ENCODE measurements at regions not wholly inside any gene's neighbourhood (a gene's known extent, or its start where the extent isn't known, plus 50 kb on each side); places are given as distances from the start of the nearest gene placed in this dataset.

DNA sequence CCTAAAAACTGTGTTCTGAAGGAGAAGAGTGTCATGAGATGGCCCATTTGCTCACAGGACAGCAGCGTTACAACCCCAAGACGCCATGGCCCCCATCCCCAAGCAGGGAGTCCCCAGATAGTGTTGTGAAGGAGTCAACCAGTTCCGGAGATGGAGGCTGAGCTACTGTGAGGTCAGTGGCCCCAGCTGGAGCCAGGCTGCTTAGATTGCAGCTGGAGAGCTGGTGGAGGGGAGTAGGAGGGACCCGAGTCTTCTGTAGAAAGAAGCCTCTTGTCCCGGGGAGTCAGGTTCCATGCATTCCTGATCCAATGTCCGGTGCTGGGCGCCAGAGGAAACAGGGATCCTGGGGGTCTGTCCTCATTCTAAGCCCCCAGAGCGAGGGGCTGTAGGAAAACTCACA lies 93.5 kb upstream of the SIM2 start:
- Mint-ChIP-seq H3K27ac (ENCODE audit: unreplicated experiment) (no peak overlapping the region), H3K27me3 (ENCODE audit: insufficient read depth, unreplicated experiment) (peaks cover 3% of the 10 kb centered on the region), H3K4me1 (ENCODE audit: low read depth, unreplicated experiment) (no peaks in the 10 kb centered on the region), H3K4me3 (ENCODE audit: unreplicated experiment) (no peak overlapping the region), H3K36me3 (ENCODE audit: insufficient read depth, unreplicated experiment) (no peaks in the 10 kb centered on the region), H3K9me3 (ENCODE audit: unreplicated experiment) (peaks cover 9% of the 10 kb centered on the region)
- no peak overlapping the region for H3K4me3 ChIP-seq (ENCODE audit: low read depth, low read length)
- no peaks in the 10 kb centered on the region for H3K27me3 ChIP-seq (replicated peaks; ENCODE audit: control insufficient read depth, insufficient read depth, low read length)
- H3K36me3 ChIP-seq (ENCODE audit: control insufficient read depth, insufficient read depth, low read length) = no peaks in the 10 kb centered on the region
- no peak for DNase-seq
- BruUV-seq (replicated peaks) = no TSS peak
- H3K9me3 ChIP-seq = no peaks in the 10 kb centered on the region
- POLR2A ChIA-PET = no interaction called here
- CTCF ChIA-PET = no interaction called here
- TF ChIP-seq, protein P1, sequence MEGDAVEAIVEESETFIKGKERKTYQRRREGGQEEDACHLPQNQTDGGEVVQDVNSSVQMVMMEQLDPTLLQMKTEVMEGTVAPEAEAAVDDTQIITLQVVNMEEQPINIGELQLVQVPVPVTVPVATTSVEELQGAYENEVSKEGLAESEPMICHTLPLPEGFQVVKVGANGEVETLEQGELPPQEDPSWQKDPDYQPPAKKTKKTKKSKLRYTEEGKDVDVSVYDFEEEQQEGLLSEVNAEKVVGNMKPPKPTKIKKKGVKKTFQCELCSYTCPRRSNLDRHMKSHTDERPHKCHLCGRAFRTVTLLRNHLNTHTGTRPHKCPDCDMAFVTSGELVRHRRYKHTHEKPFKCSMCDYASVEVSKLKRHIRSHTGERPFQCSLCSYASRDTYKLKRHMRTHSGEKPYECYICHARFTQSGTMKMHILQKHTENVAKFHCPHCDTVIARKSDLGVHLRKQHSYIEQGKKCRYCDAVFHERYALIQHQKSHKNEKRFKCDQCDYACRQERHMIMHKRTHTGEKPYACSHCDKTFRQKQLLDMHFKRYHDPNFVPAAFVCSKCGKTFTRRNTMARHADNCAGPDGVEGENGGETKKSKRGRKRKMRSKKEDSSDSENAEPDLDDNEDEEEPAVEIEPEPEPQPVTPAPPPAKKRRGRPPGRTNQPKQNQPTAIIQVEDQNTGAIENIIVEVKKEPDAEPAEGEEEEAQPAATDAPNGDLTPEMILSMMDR (IDR thresholded peaks at IDR 0.05; ENCODE audit: insufficient read depth in 1 of 2, low read depth in 1 of 2, low read length in 1 of 2, severe bottlenecking in 1 of 2, unreplicated experiment in 1 of 2) = no peak
- no peaks in the 10 kb centered on the region for H3K4me1 ChIP-seq
- intact Hi-C loops (cut with micrococcal nuclease; ENCODE audit: unreplicated experiment) = no loop called here

DNA sequence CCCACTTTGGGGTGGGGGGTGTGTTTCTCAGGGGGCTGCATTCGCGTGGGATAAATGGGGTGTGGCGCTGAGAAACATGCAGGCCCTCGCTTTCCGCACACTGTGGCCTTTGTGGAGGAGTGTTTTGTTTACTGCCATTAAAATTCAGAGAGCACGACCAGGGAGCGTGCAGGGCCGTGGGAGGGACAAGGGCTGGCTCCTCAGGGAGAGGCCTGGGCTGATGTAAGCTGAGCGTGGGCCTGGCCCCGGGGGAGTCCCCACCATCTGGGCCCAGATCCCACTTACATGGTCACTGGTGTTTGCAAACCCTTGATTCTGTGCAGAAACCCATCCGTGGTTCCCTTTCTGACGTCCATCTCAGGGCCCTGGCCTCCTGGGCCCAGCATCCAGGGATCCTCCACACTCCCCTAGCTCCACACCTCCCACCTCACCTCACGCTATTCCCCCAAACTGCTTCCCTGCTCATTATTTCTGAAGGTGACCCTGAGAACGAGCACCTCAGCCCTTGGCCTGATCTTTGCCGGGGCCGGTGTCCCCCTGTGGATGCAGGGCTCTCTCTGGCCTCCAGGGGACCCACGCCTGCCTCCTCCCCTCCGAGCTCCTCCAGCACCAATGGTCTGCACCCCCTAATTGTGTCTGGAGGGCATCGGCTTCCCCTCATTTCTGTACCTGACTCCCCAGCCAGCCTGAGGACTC lies 92.5 kb upstream of the SIM2 start:
- Mint-ChIP-seq H3K27ac (ENCODE audit: unreplicated experiment) (no peak overlapping the region), H3K4me3 (ENCODE audit: unreplicated experiment) (no peak overlapping the region), H3K4me1 (ENCODE audit: low read depth, unreplicated experiment) (no peaks in the 10 kb centered on the region), H3K36me3 (ENCODE audit: insufficient read depth, unreplicated experiment) (no peaks in the 10 kb centered on the region), H3K27me3 (ENCODE audit: insufficient read depth, unreplicated experiment) (peaks cover 3% of the 10 kb centered on the region), H3K9me3 (ENCODE audit: unreplicated experiment) (peaks cover 17% of the 10 kb centered on the region)
- Histone ChIP-seq H3K27me3 (replicated peaks; ENCODE audit: control insufficient read depth, insufficient read depth, low read length) (no peaks in the 10 kb centered on the region), H3K36me3 (ENCODE audit: control insufficient read depth, insufficient read depth, low read length) (no peaks in the 10 kb centered on the region), H3K4me3 (ENCODE audit: low read depth, low read length) (no peak overlapping the region), H3K9me3 (no peaks in the 10 kb centered on the region), H3K4me1 (no peaks in the 10 kb centered on the region)
- intact Hi-C loops (cut with micrococcal nuclease; ENCODE audit: unreplicated experiment) = no loop called here
- DNase-seq = no peak
- CTCF ChIA-PET = no interaction called here
- POLR2A ChIA-PET = no interaction called here
- BruUV-seq (replicated peaks) = no TSS peak
- TF ChIP-seq, protein P1 (IDR thresholded peaks at IDR 0.05; ENCODE audit: insufficient read depth in 1 of 2, low read depth in 1 of 2, low read length in 1 of 2, severe bottlenecking in 1 of 2, unreplicated experiment in 1 of 2) = peak; percentile 3 to 13

DNA sequence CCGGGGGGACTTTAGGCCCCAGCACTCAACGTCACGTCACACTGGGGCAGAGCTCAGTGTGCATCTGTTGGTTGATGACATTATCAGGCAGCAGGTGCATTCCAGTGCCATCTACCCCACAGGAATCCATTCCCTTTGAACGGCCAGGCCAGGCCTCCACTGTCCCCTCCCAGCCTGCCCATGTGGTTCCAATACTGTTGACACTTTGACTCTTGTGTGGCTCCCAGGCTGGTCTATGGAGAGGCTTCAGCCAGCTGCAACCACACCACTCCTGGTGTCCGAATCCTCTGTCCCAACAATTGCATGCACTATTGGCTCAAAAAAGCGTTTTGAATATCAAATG lies 92.0 kb upstream of the SIM2 start:
- H3K4me1 ChIP-seq = no peaks in the 10 kb centered on the region
- BruUV-seq (replicated peaks) = no TSS peak
- H3K9me3 ChIP-seq = no peaks in the 10 kb centered on the region
- DNase-seq = no peak
- ChIA-PET POLR2A (no interaction called here), CTCF (no interaction called here)
- Mint-ChIP-seq H3K4me3 (ENCODE audit: unreplicated experiment) (no peak overlapping the region), H3K9me3 (ENCODE audit: unreplicated experiment) (peaks cover 17% of the 10 kb centered on the region), H3K36me3 (ENCODE audit: insufficient read depth, unreplicated experiment) (no peaks in the 10 kb centered on the region), H3K27me3 (ENCODE audit: insufficient read depth, unreplicated experiment) (peaks cover 3% of the 10 kb centered on the region), H3K4me1 (ENCODE audit: low read depth, unreplicated experiment) (no peaks in the 10 kb centered on the region), H3K27ac (ENCODE audit: unreplicated experiment) (no peak overlapping the region)
- no peak overlapping the region for H3K4me3 ChIP-seq (ENCODE audit: low read depth, low read length)
- H3K27me3 ChIP-seq (replicated peaks; ENCODE audit: control insufficient read depth, insufficient read depth, low read length) = no peaks in the 10 kb centered on the region
- TF ChIP-seq, protein P1 (IDR thresholded peaks at IDR 0.05; ENCODE audit: insufficient read depth in 1 of 2, low read depth in 1 of 2, low read length in 1 of 2, severe bottlenecking in 1 of 2, unreplicated experiment in 1 of 2) = no peak
- intact Hi-C loops (cut with micrococcal nuclease; ENCODE audit: unreplicated experiment) = no loop called here
- H3K36me3 ChIP-seq (ENCODE audit: control insufficient read depth, insufficient read depth, low read length) = no peaks in the 10 kb centered on the region

Measured in Caco-2 (cell line).